Activated CD8-positive, alpha-beta T cell treated with anti-CD3 and anti-CD28 coated beads for 36 hours (primary cell): ENCODE measurements at regions not wholly inside any gene's neighbourhood (a gene's known extent, or its start where the extent isn't known, plus 50 kb on each side); places are given as distances from the start of the nearest gene placed in this dataset.

Source experiments
- ATAC-seq: fragments of 200-7000 bp; cut with Tn5 transposase; one replicate; pipeline ENCODE4 v1.10.0; 2021; ENCODE audit warnings: mild to moderate bottlenecking, moderate library complexity
- CTCF ChIA-PET: fragments of 350-600 bp; sonication (Branson Sonifier 250); formaldehyde crosslinking; loops from one replicate; lab custom pipeline; 2021; ENCODE audit warnings: antibody characterized with exemption; lab: Charles Lee
- POLR2A ChIA-PET: fragments of 350-600 bp; sonication (Branson Sonifier 250); formaldehyde crosslinking; loops from one replicate; lab custom pipeline; 2021; ENCODE audit warnings: antibody characterized with exemption; lab: Charles Lee
- DNase-seq: peaks from one replicate; pipeline ENCODE4 v3.0.0-alpha.2; 2020
- H3K27ac Mint-ChIP-seq: one replicate; pipeline ENCODE4 v1.8.0; 2021; ENCODE audit warnings: mild to moderate bottlenecking, mixed read lengths
- H3K27me3 Mint-ChIP-seq: one replicate; pipeline ENCODE4 v1.8.0; 2021; ENCODE audit warnings: mixed read lengths
- H3K36me3 Mint-ChIP-seq: one replicate; pipeline ENCODE4 v1.8.0; 2021; ENCODE audit warnings: low read depth, mixed read lengths
- H3K4me1 Mint-ChIP-seq: one replicate; pipeline ENCODE4 v1.8.0; 2021; ENCODE audit warnings: low read depth, mixed read lengths
- H3K4me3 Mint-ChIP-seq: one replicate; pipeline ENCODE4 v1.8.0; 2021; ENCODE audit warnings: mild to moderate bottlenecking, moderate library complexity, mixed read lengths
- H3K9me3 Mint-ChIP-seq: one replicate; pipeline ENCODE4 v1.8.0; 2021; ENCODE audit warnings: mixed read lengths
- CTCF ChIP-seq: fragments of 200-600 bp; IDR thresholded peaks from one replicate; pipeline ENCODE4 v1.8.0; 2022; ENCODE audit warnings: antibody characterized with exemption, mild to moderate bottlenecking
- intact Hi-C: fragments of 100-400 bp; cut with micrococcal nuclease; formaldehyde crosslinking; loops from one replicate; pipeline ENCODE4 v1.10.0; 2022

GRCh38 chr16:85246473-85246872 lies 134.2 kb upstream of the CIBAR2 start:
- no peak for ATAC-seq
- no peak for DNase-seq
- POLR2A ChIA-PET: no interaction called here
- no peak overlapping the region for H3K4me3 Mint-ChIP-seq
- no peaks in the 10 kb centered on the region for H3K9me3 Mint-ChIP-seq
- intact Hi-C loops: no loop called here
- TF ChIP-seq CTCF: no peak
- CTCF ChIA-PET: interaction anchor here (1.5 to 2.1 kb wide), 2 partner anchors 11 to 55 kb away, joined by 3 to 15 read pairs; no protein-coding TSS in a partner anchor
- no peaks in the 10 kb centered on the region for H3K4me1 Mint-ChIP-seq
- H3K27ac Mint-ChIP-seq: no peak overlapping the region
- H3K27me3 Mint-ChIP-seq: peaks cover 2% of the 10 kb centered on the region
- no peaks in the 10 kb centered on the region for H3K36me3 Mint-ChIP-seq

- ChIA-PET POLR2A (no interaction called here), CTCF (interaction anchor here (1.4 to 2.1 kb wide), 2 partner anchors 11 to 132 kb away, joined by 5 to 15 read pairs; no protein-coding TSS in a partner anchor)
- Mint-ChIP-seq H3K4me1 (peaks cover 3% of the 10 kb centered on the region), H3K4me3 (no peak overlapping the region), H3K27me3 (peaks cover 2% of the 10 kb centered on the region), H3K27ac (no peak overlapping the region), H3K9me3 (no peaks in the 10 kb centered on the region), H3K36me3 (no peaks in the 10 kb centered on the region)
- DNase-seq (no peak), ATAC-seq (no peak)
- no peak for TF ChIP-seq CTCF
- intact Hi-C loops: no loop called here
Measured at GRCh38 chr16:85246973-85247372, 134.7 kb upstream of the CIBAR2 start.

- CTCF ChIA-PET: interaction anchor here (1.2 to 1.4 kb wide), 3 partner anchors 8 to 134 kb away, joined by 3 to 5 read pairs (median 4); no protein-coding TSS in a partner anchor
- Mint-ChIP-seq H3K4me1 (peaks cover 10% of the 10 kb centered on the region), H3K9me3 (no peaks in the 10 kb centered on the region), H3K4me3 (no peak overlapping the region), H3K27ac (no peak overlapping the region), H3K36me3 (no peaks in the 10 kb centered on the region), H3K27me3 (peaks cover 2% of the 10 kb centered on the region)
- DNase-seq (no peak), ATAC-seq (no peak)
- TF ChIP-seq CTCF: no peak
- intact Hi-C loops: no loop called here
- POLR2A ChIA-PET: no interaction called here
Measured at GRCh38 chr16:85248342-85248741, 136.1 kb upstream of the CIBAR2 start.

DNA sequence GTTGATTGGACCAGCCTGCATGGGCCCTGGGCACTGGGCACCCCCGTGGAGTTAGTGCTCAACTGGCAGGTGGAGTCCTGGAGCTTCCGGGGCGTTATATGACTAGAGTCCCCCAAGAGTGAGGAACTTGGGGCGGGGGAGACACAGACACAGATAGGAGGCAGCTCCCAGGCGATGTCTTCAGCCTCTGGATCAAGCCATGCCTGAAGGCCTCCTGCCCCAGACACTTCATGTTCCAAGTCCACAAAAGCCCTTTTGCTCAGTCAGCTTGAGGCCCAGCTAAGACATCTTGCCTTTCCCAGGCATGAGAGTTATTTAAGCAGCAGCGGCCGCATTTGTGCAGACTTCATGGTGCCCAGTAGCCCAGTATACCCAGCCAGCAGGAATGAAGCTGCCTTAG lies 136.6 kb upstream of the CIBAR2 start:
- ATAC-seq (no peak), DNase-seq (no peak)
- no peak overlapping the region for H3K27ac Mint-ChIP-seq
- H3K36me3 Mint-ChIP-seq: no peaks in the 10 kb centered on the region
- no peaks in the 10 kb centered on the region for H3K9me3 Mint-ChIP-seq
- peaks cover 10% of the 10 kb centered on the region for H3K4me1 Mint-ChIP-seq
- POLR2A ChIA-PET: no interaction called here
- TF ChIP-seq CTCF: no peak
- peaks cover 2% of the 10 kb centered on the region for H3K27me3 Mint-ChIP-seq
- no peak overlapping the region for H3K4me3 Mint-ChIP-seq
- intact Hi-C loops: no loop called here
- CTCF ChIA-PET: interaction anchor here (1.4 kb wide), 1 partner anchor 33 kb away, joined by 3 read pairs; no protein-coding TSS in a partner anchor

DNA sequence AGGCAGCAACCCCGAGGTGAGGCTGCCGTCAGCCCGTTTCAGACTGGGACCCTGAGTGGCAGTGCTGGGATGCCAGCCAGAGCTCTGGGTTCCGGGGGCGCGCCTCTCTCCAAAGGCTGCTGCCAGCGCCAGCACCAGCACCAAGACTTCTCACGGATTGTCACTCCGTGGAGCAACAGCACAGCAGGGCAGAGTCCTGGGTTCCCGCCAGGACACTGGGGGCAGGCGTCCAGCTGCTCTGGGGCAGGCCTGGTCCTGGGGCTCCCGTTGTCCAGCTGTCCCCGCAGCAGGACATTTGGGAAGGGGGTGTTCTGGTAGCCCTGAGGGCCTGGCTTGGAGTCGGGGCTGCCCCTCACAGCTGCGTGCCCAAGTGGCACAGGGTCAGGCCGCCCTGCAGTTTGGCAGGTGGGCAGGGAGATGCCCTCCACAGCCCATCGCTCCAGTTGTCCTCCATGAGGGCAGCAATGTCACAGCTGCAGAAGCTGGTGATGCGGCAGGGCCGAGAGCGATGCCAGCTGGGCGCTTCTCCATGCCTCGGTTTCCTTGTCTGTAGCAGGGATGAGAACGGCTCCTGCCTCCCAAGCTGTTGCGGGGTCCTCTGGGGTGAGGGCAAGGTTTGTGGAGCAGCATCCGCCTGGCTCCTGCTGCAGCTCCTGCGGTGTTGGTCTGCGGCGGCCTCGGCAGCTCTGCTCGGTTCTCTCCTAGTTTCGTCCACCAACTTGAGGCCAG lies 137.3 kb upstream of the CIBAR2 start:
- DNase-seq (no peak), ATAC-seq (no peak)
- H3K4me1 Mint-ChIP-seq: peaks cover 10% of the 10 kb centered on the region
- intact Hi-C loops: no loop called here
- no peak overlapping the region for H3K4me3 Mint-ChIP-seq
- POLR2A ChIA-PET: no interaction called here
- peaks cover 2% of the 10 kb centered on the region for H3K27me3 Mint-ChIP-seq
- no peaks in the 10 kb centered on the region for H3K9me3 Mint-ChIP-seq
- CTCF ChIA-PET: no interaction called here
- no peaks in the 10 kb centered on the region for H3K36me3 Mint-ChIP-seq
- no peak overlapping the region for H3K27ac Mint-ChIP-seq
- no peak for TF ChIP-seq CTCF
